HCT116 (cell line): ENCODE measurements at regions not wholly inside any gene's neighbourhood (a gene's known extent, or its start where the extent isn't known, plus 50 kb on each side); places are given as distances from the start of the nearest gene placed in this dataset.

Experiments used
- ATAC-seq: fragments of 200-7000 bp; cut with Tn5 transposase; 2 replicates; pipeline ENCODE4 v1.9.1; 2020; ENCODE audit warnings: mild to moderate bottlenecking, moderate library complexity
- BruUV-seq: library from RNA; stranded (reverse); fragments of 400-500 nt; replicated peaks from 2 replicates; lab custom pipeline; 2021; lab: Mats Ljungman, UMichigan
- CTCF ChIA-PET: fragments of 300-600 bp; sonication (Branson Sonifier 250); formaldehyde crosslinking; loops from one replicate; lab custom pipeline; 2021; ENCODE audit warnings: antibody characterized with exemption; lab: Charles Lee
- POLR2A ChIA-PET: fragments of 300-600, 350-600 bp; sonication (Branson Sonifier 250); formaldehyde crosslinking; loops from one replicate; lab custom pipeline; 2021; ENCODE audit warnings: antibody characterized with exemption; lab: Charles Lee
- RAD21 ChIA-PET, 2 experiments: fragments of 300-600 bp; sonication (Branson Sonifier 250); formaldehyde crosslinking; loops; one replicate each; lab custom pipeline; 2023; ENCODE audit warnings: low total read pairs in 2 of 2; ENCODE audit not compliant: uncharacterized antibody in 2 of 2, unreplicated experiment in 2 of 2, low non-redundant PET in 1 of 2; lab: Charles Lee
- DNase-seq: peaks from one replicate; pipeline ENCODE4 v3.0.0-alpha.2; 2010; ENCODE audit warnings: low read depth, low spot score
- H2AFZ ChIP-seq: fragments of 200-600 bp; shearing (Covaris generic), sonication (generic); 2 replicates; pipeline ENCODE4 v1.6.1; 2017; ENCODE audit warnings: low read depth, mixed run types, mixed read lengths, antibody characterized with exemption, low read length; ENCODE audit not compliant: poor library complexity, severe bottlenecking
- H3K27ac ChIP-seq: 2 replicates; pipeline ENCODE4 v1.5.1; 2012; ENCODE audit warnings: low read depth, low read length
- H3K27me3 ChIP-seq: fragments of 200-600 bp; sonication (generic); 2 replicates; pipeline ENCODE4 v1.6.1; 2016; ENCODE audit warnings: mixed run types, low read length, mixed read lengths; ENCODE audit not compliant: insufficient read depth
- H3K36me3 ChIP-seq, 2 experiments: fragments of 200-500 bp in 1 of 2; fragments of 200-600 bp in 1 of 2; sonication (Bioruptor generic) in 1 of 2; sonication (generic) in 1 of 2; 2 replicates each; pipeline versions ENCODE4 v1.5.1 to v1.6.1; 2014 to 2016; ENCODE audit warnings: low read length in 2 of 2, inconsistent platforms in 1 of 2, mixed read lengths in 1 of 2, mixed run types in 1 of 2; ENCODE audit not compliant: insufficient read depth in 2 of 2, control insufficient read depth in 1 of 2
- H3K4me1 ChIP-seq, 2 experiments: fragments of 200-600 bp in 1 of 2; sonication (generic) in 1 of 2; 2 replicates each; pipeline versions ENCODE4 v1.5.1 to v1.6.1; 2012 to 2017; ENCODE audit warnings: low read length in 2 of 2, inconsistent platforms in 1 of 2, mild to moderate bottlenecking in 1 of 2, mixed read lengths in 1 of 2, mixed run types in 1 of 2, moderate library complexity in 1 of 2; ENCODE audit not compliant: insufficient read depth in 2 of 2, control insufficient read depth in 1 of 2
- H3K4me2 ChIP-seq: fragments of 200-600 bp; sonication (generic); 2 replicates; pipeline ENCODE4 v1.6.1; 2017; ENCODE audit warnings: mixed run types, low read length, mixed read lengths
- H3K4me3 ChIP-seq, 2 experiments: fragments of 200-600 bp in 1 of 2; sonication (generic) in 1 of 2; replicated peaks in 1 of 2; 2 replicates each; pipeline ENCODE4 v1.5.1; 2011 to 2016; ENCODE audit warnings: low read length in 2 of 2, control low read depth in 1 of 2, low read depth in 1 of 2, mild to moderate bottlenecking in 1 of 2, mixed read lengths in 1 of 2, mixed run types in 1 of 2
- H3K79me2 ChIP-seq: fragments of 200-600 bp; sonication (generic); 2 replicates; pipeline ENCODE4 v1.6.1; 2017; ENCODE audit warnings: mild to moderate bottlenecking, mixed run types, low read length, moderate library complexity, mixed read lengths; ENCODE audit not compliant: insufficient read depth
- H3K9ac ChIP-seq: fragments of 200-600 bp; sonication (generic); 2 replicates; pipeline ENCODE4 v1.6.1; 2016; ENCODE audit warnings: low read length, mixed read lengths
- H3K9me2 ChIP-seq: fragments of 200-600 bp; sonication (generic), shearing (Covaris generic); 2 replicates; pipeline ENCODE4 v1.6.1; 2017; ENCODE audit warnings: mixed run types, mild to moderate bottlenecking, moderate library complexity; ENCODE audit not compliant: insufficient read depth
- H3K9me3 ChIP-seq, 2 experiments: fragments of 200-500 bp in 1 of 2; fragments of 200-600 bp in 1 of 2; sonication (Bioruptor generic) in 1 of 2; sonication (generic) in 1 of 2; 2 replicates each; pipeline ENCODE4 v1.6.1; 2014 to 2017; ENCODE audit warnings: low read length in 2 of 2, mixed read lengths in 2 of 2, inconsistent platforms in 1 of 2, low read depth in 1 of 2, mild to moderate bottlenecking in 1 of 2, mixed run types in 1 of 2, moderate library complexity in 1 of 2; ENCODE audit not compliant: control insufficient read depth in 1 of 2, insufficient read depth in 1 of 2
- H4K20me1 ChIP-seq: fragments of 200-600 bp; sonication (generic), shearing (Covaris generic); 2 replicates; pipeline ENCODE4 v1.6.1; 2017; ENCODE audit warnings: mixed run types, mild to moderate bottlenecking, moderate library complexity; ENCODE audit not compliant: insufficient read depth
- FOSL1 ChIP-seq: IDR thresholded peaks from 2 replicates; pipeline ENCODE4 v1.6.1; 2012; ENCODE audit warnings: low read depth
- JUND ChIP-seq: IDR thresholded peaks from 2 replicates; pipeline ENCODE4 v1.6.1; 2012
- POLR2AphosphoS5 ChIP-seq: IDR thresholded peaks from 2 replicates; pipeline ENCODE4 v1.6.1; 2011; ENCODE audit warnings: mild to moderate bottlenecking, low read depth, low read length, moderate library complexity
- SRF ChIP-seq: IDR thresholded peaks from 2 replicates; pipeline ENCODE4 v1.6.1; 2012; ENCODE audit warnings: low read depth
- ZNF274 ChIP-seq: fragments of 200-500 bp; sonication (Bioruptor generic); IDR thresholded peaks from 2 replicates; pipeline ENCODE4 v1.6.1; 2014; ENCODE audit warnings: mild to moderate bottlenecking, low read depth, low read length, inconsistent platforms
- intact Hi-C: fragments of 100-400 bp; cut with micrococcal nuclease; formaldehyde crosslinking; loops from 2 replicates; pipeline ENCODE4 v1.10.0; 2022
- TF ChIP-seq, protein P1 (sequence below): IDR thresholded peaks from 2 replicates; pipeline ENCODE4 v1.6.1; 2012; ENCODE audit warnings: low read depth

DNA sequence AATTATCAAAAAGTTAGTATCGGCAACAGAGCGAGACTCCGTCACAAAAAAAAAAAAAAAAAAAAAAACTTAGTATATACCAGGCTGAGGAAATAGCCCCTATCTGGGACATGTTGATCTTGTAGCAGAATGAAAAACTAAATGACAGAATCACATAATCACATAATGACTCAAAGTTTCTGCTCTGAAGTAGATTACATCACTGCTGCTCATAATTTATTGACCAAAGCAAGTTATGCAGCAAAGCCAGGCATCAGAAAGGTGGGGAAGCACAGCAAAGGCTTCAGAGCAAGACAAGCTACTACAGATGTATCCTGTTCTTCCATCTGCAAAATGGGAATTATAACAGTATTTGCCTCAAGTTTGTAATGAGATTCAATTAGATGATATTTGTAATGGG is 68.1 kb downstream of the BOD1L2 start:
- TF ChIP-seq JUND (no peak), ZNF274 (no peak), POLR2AphosphoS5 (no peak)
- TF ChIP-seq, protein P1, sequence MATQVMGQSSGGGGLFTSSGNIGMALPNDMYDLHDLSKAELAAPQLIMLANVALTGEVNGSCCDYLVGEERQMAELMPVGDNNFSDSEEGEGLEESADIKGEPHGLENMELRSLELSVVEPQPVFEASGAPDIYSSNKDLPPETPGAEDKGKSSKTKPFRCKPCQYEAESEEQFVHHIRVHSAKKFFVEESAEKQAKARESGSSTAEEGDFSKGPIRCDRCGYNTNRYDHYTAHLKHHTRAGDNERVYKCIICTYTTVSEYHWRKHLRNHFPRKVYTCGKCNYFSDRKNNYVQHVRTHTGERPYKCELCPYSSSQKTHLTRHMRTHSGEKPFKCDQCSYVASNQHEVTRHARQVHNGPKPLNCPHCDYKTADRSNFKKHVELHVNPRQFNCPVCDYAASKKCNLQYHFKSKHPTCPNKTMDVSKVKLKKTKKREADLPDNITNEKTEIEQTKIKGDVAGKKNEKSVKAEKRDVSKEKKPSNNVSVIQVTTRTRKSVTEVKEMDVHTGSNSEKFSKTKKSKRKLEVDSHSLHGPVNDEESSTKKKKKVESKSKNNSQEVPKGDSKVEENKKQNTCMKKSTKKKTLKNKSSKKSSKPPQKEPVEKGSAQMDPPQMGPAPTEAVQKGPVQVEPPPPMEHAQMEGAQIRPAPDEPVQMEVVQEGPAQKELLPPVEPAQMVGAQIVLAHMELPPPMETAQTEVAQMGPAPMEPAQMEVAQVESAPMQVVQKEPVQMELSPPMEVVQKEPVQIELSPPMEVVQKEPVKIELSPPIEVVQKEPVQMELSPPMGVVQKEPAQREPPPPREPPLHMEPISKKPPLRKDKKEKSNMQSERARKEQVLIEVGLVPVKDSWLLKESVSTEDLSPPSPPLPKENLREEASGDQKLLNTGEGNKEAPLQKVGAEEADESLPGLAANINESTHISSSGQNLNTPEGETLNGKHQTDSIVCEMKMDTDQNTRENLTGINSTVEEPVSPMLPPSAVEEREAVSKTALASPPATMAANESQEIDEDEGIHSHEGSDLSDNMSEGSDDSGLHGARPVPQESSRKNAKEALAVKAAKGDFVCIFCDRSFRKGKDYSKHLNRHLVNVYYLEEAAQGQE = no peak
- Histone ChIP-seq H3K9ac (no peak overlapping the region), H3K9me2 (no peaks in the 10 kb centered on the region), H3K9me3 (no peaks in the 10 kb centered on the region), H3K27ac (no peak overlapping the region), H3K4me1 (peaks cover 12 to 17% of the 10 kb centered on the region in 2 experiments), H3K4me2 (no peak overlapping the region), H3K4me3 (no peak overlapping the region), H3K36me3 (no peaks in the 10 kb centered on the region), H3K27me3 (0 out of 2 replicates have a peak, but pooled peaks cover 3% of the 10 kb centered on the region), H2AFZ (no peak overlapping the region), H3K79me2 (no peaks in the 10 kb centered on the region), H4K20me1 (no peaks in the 10 kb centered on the region)
- CTCF ChIA-PET = no interaction called here
- ATAC-seq (no peak), DNase-seq (no peak)
- intact Hi-C loops = no loop called here
- POLR2A ChIA-PET = no interaction called here
- no TSS peak for BruUV-seq
- RAD21 ChIA-PET = no interaction called here

DNA sequence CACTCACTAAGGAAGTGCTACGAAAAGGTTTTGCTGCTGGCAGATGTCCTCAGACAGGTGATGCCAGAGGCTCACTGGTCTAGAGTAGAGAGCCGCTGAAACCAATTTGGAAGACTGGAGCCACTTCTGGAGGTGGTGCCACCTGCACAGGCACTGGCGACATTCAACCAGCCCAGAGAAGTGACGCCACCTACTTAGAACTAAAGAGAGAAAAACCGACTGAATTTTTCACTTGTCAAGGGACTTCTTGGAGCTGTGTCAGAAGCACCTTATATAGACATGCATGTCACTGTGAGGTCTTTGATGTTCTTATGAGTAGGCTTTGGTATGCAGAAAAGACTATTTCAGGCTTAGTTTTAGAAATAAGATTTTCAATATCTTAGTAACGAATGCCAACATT is 71.4 kb downstream of the BOD1L2 start:
- POLR2A ChIA-PET = no interaction called here
- no TSS peak for BruUV-seq

More for the DNA sequence above, 71.4 kb downstream of the BOD1L2 start:
- H3K4me2 ChIP-seq = no peak overlapping the region
- H3K4me3 ChIP-seq = no peak overlapping the region
- no peaks in the 10 kb centered on the region for H4K20me1 ChIP-seq
- H3K9me2 ChIP-seq = no peaks in the 10 kb centered on the region
- H3K36me3 ChIP-seq = no peaks in the 10 kb centered on the region
- intact Hi-C loops = no loop called here
- ChIA-PET RAD21 (no interaction called here), CTCF (no interaction called here)
- no peaks in the 10 kb centered on the region for H3K9me3 ChIP-seq
- H3K4me1 ChIP-seq = no peaks in the 10 kb centered on the region
- peaks cover 17% of the 10 kb centered on the region; the same call in 1 of the 2 replicates for H3K27me3 ChIP-seq
- H2AFZ ChIP-seq = no peak overlapping the region
- DNase-seq = no peak
- no peak overlapping the region for H3K27ac ChIP-seq
- ATAC-seq = no peak
- TF ChIP-seq SRF (no peak), FOSL1 (no peak)
- no peaks in the 10 kb centered on the region for H3K79me2 ChIP-seq
- H3K9ac ChIP-seq = no peak overlapping the region
